ENCODE measurements at regions not wholly inside any gene's neighbourhood (a gene's known extent, or its start where the extent isn't known, plus 50 kb on each side); places are given as distances from the start of the nearest gene placed in this dataset.
"Not testable (repeated sequence)": the region's sequence is repeated elsewhere in the genome, so short reads cannot be mapped to it uniquely, and the experiment has no call there.

GRCh38 chr2:184394642-184395041 lies 203.7 kb upstream of the ZNF804A start:
- Histone ChIP-seq H3K9me3 (no peaks in the 10 kb centered on the region), H3K27me3 (no peaks in the 10 kb centered on the region), H3K4me3 (ENCODE audit: low read depth, low read length) (no peak overlapping the region), H3K36me3 (no peaks in the 10 kb centered on the region), H3K4me1 (no peaks in the 10 kb centered on the region)
- no peak for DNase-seq
- no peak for TF ChIP-seq CTCF (IDR thresholded peaks at IDR 0.05; ENCODE audit: low read depth, low read length)

DNA sequence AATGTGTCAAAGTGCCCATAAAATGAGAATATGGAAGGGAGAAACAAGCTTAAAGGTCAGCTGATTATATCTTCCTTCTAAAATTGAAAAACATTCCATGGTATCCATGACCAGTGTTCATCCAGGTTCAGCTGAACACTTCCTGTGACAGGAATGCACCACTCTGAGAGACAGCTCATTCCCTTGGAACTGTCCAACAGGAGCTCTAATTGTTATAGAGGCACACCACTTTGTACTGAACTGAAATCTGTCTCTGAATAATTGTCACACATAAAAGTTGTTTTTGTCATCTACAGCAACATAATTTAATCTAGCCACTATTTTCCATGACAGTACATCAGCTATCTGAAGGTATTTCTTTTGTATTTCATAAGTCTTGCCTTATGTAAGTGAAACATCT lies 195.9 kb upstream of the ZNF804A start:
- no peak for TF ChIP-seq CTCF (IDR thresholded peaks at IDR 0.05; ENCODE audit: low read depth, low read length)
- Histone ChIP-seq H3K4me1 (no peaks in the 10 kb centered on the region), H3K4me3 (ENCODE audit: low read depth, low read length) (no peak overlapping the region), H3K27me3 (no peaks in the 10 kb centered on the region), H3K36me3 (no peaks in the 10 kb centered on the region), H3K9me3 (no peaks in the 10 kb centered on the region)
- no peak for DNase-seq

GRCh38 chr2:184407041-184407630 lies 191.2 kb upstream of the ZNF804A start:
- not testable (repeated sequence) for H3K36me3 ChIP-seq; H3K27me3 ChIP-seq; H3K4me3 ChIP-seq (ENCODE audit: low read depth, low read length); H3K9me3 ChIP-seq; H3K4me1 ChIP-seq
- peak; percentile 39 for DNase-seq

DNA sequence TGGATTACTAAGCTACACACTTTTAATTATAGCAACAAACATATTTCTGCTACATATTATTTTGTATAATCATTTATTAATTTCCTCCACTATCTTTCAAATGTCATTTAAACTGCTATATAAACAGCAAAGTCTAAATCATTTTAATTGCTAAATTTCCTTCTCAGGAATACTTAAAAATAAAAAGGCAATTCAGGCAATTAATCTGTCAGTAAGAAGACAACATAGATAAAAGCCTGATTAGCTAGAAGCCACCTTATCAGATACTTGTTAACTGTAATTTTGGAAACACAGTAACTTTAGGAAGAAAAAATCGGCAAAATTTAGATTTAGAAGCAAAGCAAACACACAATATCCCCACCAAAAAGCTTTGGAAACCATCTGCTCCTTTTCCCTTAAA lies 188.2 kb upstream of the ZNF804A start:
- DNase-seq: no peak
- Histone ChIP-seq H3K4me1 (no peaks in the 10 kb centered on the region), H3K36me3 (no peaks in the 10 kb centered on the region), H3K27me3 (no peaks in the 10 kb centered on the region), H3K9me3 (no peaks in the 10 kb centered on the region), H3K4me3 (ENCODE audit: low read depth, low read length) (no peak overlapping the region)
- TF ChIP-seq CTCF (IDR thresholded peaks at IDR 0.05; ENCODE audit: low read depth, low read length): no peak

- DNase-seq: no peak
- no peak for TF ChIP-seq CTCF (IDR thresholded peaks at IDR 0.05; ENCODE audit: low read depth, low read length)
- no peaks in the 10 kb centered on the region for H3K4me1 ChIP-seq
- H3K36me3 ChIP-seq: no peaks in the 10 kb centered on the region
- no peaks in the 10 kb centered on the region for H3K9me3 ChIP-seq
- H3K27me3 ChIP-seq: no peaks in the 10 kb centered on the region
- no peak overlapping the region for H3K4me3 ChIP-seq (ENCODE audit: low read depth, low read length)
Measured at GRCh38 chr2:184413221-184413620, 185.1 kb upstream of the ZNF804A start.

DNA sequence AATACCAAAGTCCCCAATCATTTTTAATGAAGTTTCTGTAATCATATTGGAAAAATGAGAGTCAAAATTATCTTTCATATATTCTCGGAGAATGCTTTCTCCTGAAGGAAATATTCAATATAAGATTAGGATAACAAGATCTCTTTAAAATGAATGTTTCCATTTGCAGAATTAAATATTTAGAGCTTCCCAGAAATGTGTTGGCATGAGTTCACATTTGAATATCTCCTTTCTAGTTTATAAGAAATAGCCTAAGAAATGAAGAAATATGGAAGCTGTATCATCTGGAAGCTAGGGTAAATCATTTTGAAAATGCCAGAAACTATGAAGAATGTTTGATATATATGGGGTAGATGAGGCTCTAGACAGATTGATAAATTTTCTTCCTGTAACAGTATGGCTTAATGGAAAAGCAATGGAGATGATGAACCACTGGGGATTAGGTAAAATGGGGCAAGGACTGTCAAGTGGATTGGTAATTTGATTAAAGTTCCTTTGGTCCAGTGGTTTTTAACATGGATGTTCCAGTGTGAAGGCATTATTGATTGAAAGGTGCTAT lies 184.6 kb upstream of the ZNF804A start:
- Histone ChIP-seq H3K9me3 (no peaks in the 10 kb centered on the region), H3K4me1 (no peaks in the 10 kb centered on the region), H3K27me3 (no peaks in the 10 kb centered on the region), H3K4me3 (ENCODE audit: low read depth, low read length) (no peak overlapping the region), H3K36me3 (no peaks in the 10 kb centered on the region)
- TF ChIP-seq CTCF (IDR thresholded peaks at IDR 0.05; ENCODE audit: low read depth, low read length): no peak
- DNase-seq: no peak
